ENCODE measurements at regions not wholly inside any gene's neighbourhood (a gene's known extent, or its start where the extent isn't known, plus 50 kb on each side); places are given as distances from the start of the nearest gene placed in this dataset.

- TF ChIP-seq YY1 (IDR thresholded peaks at IDR 0.05; ENCODE audit: low read depth) (no peak), RAD21 (IDR thresholded peaks at IDR 0.05; ENCODE audit: low read depth) (no peak), CREB1 (IDR thresholded peaks at IDR 0.05; ENCODE audit: low read depth) (no peak), FOXM1 (IDR thresholded peaks at IDR 0.05; ENCODE audit: borderline replicate concordance, low read depth) (no peak), ZBTB7A (IDR thresholded peaks at IDR 0.05; ENCODE audit: low read depth) (no peak), MAX (IDR thresholded peaks at IDR 0.05) (no peak), EP300 (IDR thresholded peaks at IDR 0.05; ENCODE audit: borderline replicate concordance) (no peak), EGR1 (IDR thresholded peaks at IDR 0.05) (no peak), USF1 (IDR thresholded peaks at IDR 0.05) (no peak), CEBPB (IDR thresholded peaks at IDR 0.05) (no peak), TAF1 (IDR thresholded peaks at IDR 0.05; ENCODE audit: low read depth) (no peak)
Measured at GRCh38 chr7:22016507-22016906, 70.8 kb upstream of the CDCA7L start.

- TF ChIP-seq EGR1 (IDR thresholded peaks at IDR 0.05) = no peak
- no peak for TF ChIP-seq TEAD4 (IDR thresholded peaks at IDR 0.05)
- no peak for TF ChIP-seq ZBTB7A (IDR thresholded peaks at IDR 0.05; ENCODE audit: low read depth)
- no peak for TF ChIP-seq USF1 (IDR thresholded peaks at IDR 0.05)
- no peak for TF ChIP-seq MAX (IDR thresholded peaks at IDR 0.05)
- TF ChIP-seq TCF12 (IDR thresholded peaks at IDR 0.05; ENCODE audit: low read depth) = no peak
- TF ChIP-seq NFIC (IDR thresholded peaks at IDR 0.05) = no peak
- no peak for TF ChIP-seq CEBPB (IDR thresholded peaks at IDR 0.05)
- TF ChIP-seq REST (IDR thresholded peaks at IDR 0.05; ENCODE audit: low read depth) = no peak
- TF ChIP-seq CREB1 (IDR thresholded peaks at IDR 0.05; ENCODE audit: low read depth) = no peak
- no peak for TF ChIP-seq EP300 (IDR thresholded peaks at IDR 0.05; ENCODE audit: borderline replicate concordance)
- TF ChIP-seq TAF1 (IDR thresholded peaks at IDR 0.05; ENCODE audit: low read depth) = no peak
Measured at GRCh38 chr7:22013711-22014110, 68.0 kb upstream of the CDCA7L start.

- TF ChIP-seq CEBPB (IDR thresholded peaks at IDR 0.05) (no peak), ZBTB7A (IDR thresholded peaks at IDR 0.05; ENCODE audit: low read depth) (no peak), TAF1 (IDR thresholded peaks at IDR 0.05; ENCODE audit: low read depth) (no peak), RAD21 (IDR thresholded peaks at IDR 0.05; ENCODE audit: low read depth) (no peak), FOXM1 (IDR thresholded peaks at IDR 0.05; ENCODE audit: borderline replicate concordance, low read depth) (no peak), CREB1 (IDR thresholded peaks at IDR 0.05; ENCODE audit: low read depth) (no peak), USF1 (IDR thresholded peaks at IDR 0.05) (no peak), TEAD4 (IDR thresholded peaks at IDR 0.05) (no peak), YY1 (IDR thresholded peaks at IDR 0.05; ENCODE audit: low read depth) (no peak), EP300 (IDR thresholded peaks at IDR 0.05; ENCODE audit: borderline replicate concordance) (no peak), MAX (IDR thresholded peaks at IDR 0.05) (no peak), TCF12 (IDR thresholded peaks at IDR 0.05; ENCODE audit: low read depth) (no peak), EGR1 (IDR thresholded peaks at IDR 0.05) (no peak), REST (IDR thresholded peaks at IDR 0.05; ENCODE audit: low read depth) (no peak), NFIC (IDR thresholded peaks at IDR 0.05) (no peak)
Measured at GRCh38 chr7:22008683-22009082, 63.0 kb upstream of the CDCA7L start.

- TF ChIP-seq ZBTB7A (IDR thresholded peaks at IDR 0.05; ENCODE audit: low read depth) = no peak
- no peak for TF ChIP-seq USF1 (IDR thresholded peaks at IDR 0.05)
- TF ChIP-seq TEAD4 (IDR thresholded peaks at IDR 0.05) = no peak
- no peak for TF ChIP-seq RAD21 (IDR thresholded peaks at IDR 0.05; ENCODE audit: low read depth)
- TF ChIP-seq TCF12 (IDR thresholded peaks at IDR 0.05; ENCODE audit: low read depth) = no peak
- no peak for TF ChIP-seq EGR1 (IDR thresholded peaks at IDR 0.05)
- no peak for TF ChIP-seq TAF1 (IDR thresholded peaks at IDR 0.05; ENCODE audit: low read depth)
- TF ChIP-seq MAX (IDR thresholded peaks at IDR 0.05) = no peak
- TF ChIP-seq YY1 (IDR thresholded peaks at IDR 0.05; ENCODE audit: low read depth) = no peak
- no peak for TF ChIP-seq CREB1 (IDR thresholded peaks at IDR 0.05; ENCODE audit: low read depth)
- no peak for TF ChIP-seq EP300 (IDR thresholded peaks at IDR 0.05; ENCODE audit: borderline replicate concordance)
- TF ChIP-seq REST (IDR thresholded peaks at IDR 0.05; ENCODE audit: low read depth) = no peak
- TF ChIP-seq FOXM1 (IDR thresholded peaks at IDR 0.05; ENCODE audit: borderline replicate concordance, low read depth) = no peak
- TF ChIP-seq NFIC (IDR thresholded peaks at IDR 0.05) = no peak
- no peak for TF ChIP-seq CEBPB (IDR thresholded peaks at IDR 0.05)
Measured at GRCh38 chr7:22008087-22008486, 62.4 kb upstream of the CDCA7L start.
